ENCODE measurements at regions not wholly inside any gene's neighbourhood (a gene's known extent, or its start where the extent isn't known, plus 50 kb on each side); places are given as distances from the start of the nearest gene placed in this dataset.
"Not testable (repeated sequence)": the region's sequence is repeated elsewhere in the genome, so short reads cannot be mapped to it uniquely, and the experiment has no call there.

- Histone ChIP-seq H4K12ac (ENCODE audit: low read depth, low read length) (no peak overlapping the region), H3K27me3 (ENCODE audit: insufficient read depth, low read length) (no peaks in the 10 kb centered on the region), H3K4me2 (ENCODE audit: low read length) (no peak overlapping the region), H2AK5ac (ENCODE audit: low read length) (no peak overlapping the region), H4K91ac (ENCODE audit: low read depth, low read length) (no peak overlapping the region), H3K18ac (ENCODE audit: low read length) (no peak overlapping the region), H4K8ac (ENCODE audit: low read depth, low read length) (no peak overlapping the region), H2BK120ac (ENCODE audit: insufficient read depth, low read length, poor library complexity) (no peak overlapping the region), H3K14ac (ENCODE audit: low read length) (no peak overlapping the region), H3K4me3 (ENCODE audit: low read depth, low read length) (no peak overlapping the region), H3K9ac (ENCODE audit: low read length) (no peak overlapping the region), H3K79me2 (ENCODE audit: control insufficient read depth, insufficient read depth, low read length, poor library complexity) (no peaks in the 10 kb centered on the region), H3K23ac (ENCODE audit: low read length) (no peak overlapping the region), H3K79me1 (ENCODE audit: low read length) (peaks cover 2% of the 10 kb centered on the region), H2AFZ (ENCODE audit: insufficient read depth, low read length, poor library complexity) (no peak overlapping the region), H3K27ac (ENCODE audit: low read depth, low read length) (no peak overlapping the region), H2BK12ac (ENCODE audit: low read length) (no peak overlapping the region), H3K9me3 (ENCODE audit: insufficient read depth, low read depth, low read length) (no peaks in the 10 kb centered on the region), H3K4me1 (ENCODE audit: control insufficient read depth in 1 of 2, insufficient read depth in 2 of 2, low read length in 2 of 2) (no peaks in the 10 kb centered on the region), H2BK5ac (ENCODE audit: low read depth, low read length, poor library complexity) (no peak overlapping the region), H3K36me3 (ENCODE audit: control insufficient read depth in 1 of 2, insufficient read depth in 2 of 2, low read length in 2 of 2) (no peaks in the 10 kb centered on the region), H3K4ac (ENCODE audit: low read depth, low read length) (no peak overlapping the region)
- no CpG with 5 or more reads among the region's 1 CpG for WGBS (ENCODE audit: extremely low coverage, insufficient coverage, insufficient read length)
- no peak for DNase-seq
Measured at GRCh38 chr6:133809406-133809805, 79.5 kb upstream of the TCF21 start.

DNA sequence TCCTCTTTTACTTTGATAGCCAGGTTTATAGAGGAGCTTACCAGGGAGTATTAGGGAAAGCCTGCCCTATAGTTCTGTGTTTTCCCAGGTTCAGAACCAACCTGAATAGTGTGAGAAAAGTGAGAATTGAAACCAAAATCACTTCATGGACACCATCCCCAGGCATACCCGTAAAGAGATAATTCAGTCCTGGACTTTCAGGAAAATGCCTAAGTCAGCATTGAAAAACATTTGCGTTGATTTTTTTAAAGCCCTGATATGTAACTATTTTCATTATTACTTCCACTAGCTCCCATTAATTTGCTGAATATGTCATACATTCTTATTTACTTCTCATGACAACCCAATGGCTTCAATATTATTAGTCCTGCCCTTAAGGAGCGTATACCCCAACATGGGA lies 77.4 kb upstream of the TCF21 start:
- Histone ChIP-seq H3K4me1 (ENCODE audit: control insufficient read depth in 1 of 2, insufficient read depth in 2 of 2, low read length in 2 of 2) (no peaks in the 10 kb centered on the region), H2BK120ac (ENCODE audit: insufficient read depth, low read length, poor library complexity) (no peak overlapping the region), H3K27ac (ENCODE audit: low read depth, low read length) (no peak overlapping the region), H3K9ac (ENCODE audit: low read length) (no peak overlapping the region), H4K8ac (ENCODE audit: low read depth, low read length) (no peak overlapping the region), H3K14ac (ENCODE audit: low read length) (no peak overlapping the region), H2AK5ac (ENCODE audit: low read length) (no peak overlapping the region), H3K36me3 (ENCODE audit: control insufficient read depth in 1 of 2, insufficient read depth in 2 of 2, low read length in 2 of 2) (no peaks in the 10 kb centered on the region), H3K4me3 (ENCODE audit: low read depth, low read length) (no peak overlapping the region), H3K79me2 (ENCODE audit: control insufficient read depth, insufficient read depth, low read length, poor library complexity) (no peaks in the 10 kb centered on the region), H3K79me1 (ENCODE audit: low read length) (peaks cover 2% of the 10 kb centered on the region), H4K91ac (ENCODE audit: low read depth, low read length) (no peak overlapping the region), H2AFZ (ENCODE audit: insufficient read depth, low read length, poor library complexity) (no peak overlapping the region), H3K23ac (ENCODE audit: low read length) (no peak overlapping the region), H3K4ac (ENCODE audit: low read depth, low read length) (no peak overlapping the region), H3K18ac (ENCODE audit: low read length) (no peak overlapping the region), H2BK5ac (ENCODE audit: low read depth, low read length, poor library complexity) (no peak overlapping the region), H3K27me3 (ENCODE audit: insufficient read depth, low read length) (no peaks in the 10 kb centered on the region), H3K4me2 (ENCODE audit: low read length) (no peak overlapping the region), H2BK12ac (ENCODE audit: low read length) (no peak overlapping the region), H3K9me3 (ENCODE audit: insufficient read depth, low read depth, low read length) (no peaks in the 10 kb centered on the region), H4K12ac (ENCODE audit: low read depth, low read length) (no peak overlapping the region)
- WGBS (ENCODE audit: extremely low coverage, insufficient coverage, insufficient read length): no CpG with 5 or more reads among the region's 3 CpGs
- no peak for DNase-seq

DNA sequence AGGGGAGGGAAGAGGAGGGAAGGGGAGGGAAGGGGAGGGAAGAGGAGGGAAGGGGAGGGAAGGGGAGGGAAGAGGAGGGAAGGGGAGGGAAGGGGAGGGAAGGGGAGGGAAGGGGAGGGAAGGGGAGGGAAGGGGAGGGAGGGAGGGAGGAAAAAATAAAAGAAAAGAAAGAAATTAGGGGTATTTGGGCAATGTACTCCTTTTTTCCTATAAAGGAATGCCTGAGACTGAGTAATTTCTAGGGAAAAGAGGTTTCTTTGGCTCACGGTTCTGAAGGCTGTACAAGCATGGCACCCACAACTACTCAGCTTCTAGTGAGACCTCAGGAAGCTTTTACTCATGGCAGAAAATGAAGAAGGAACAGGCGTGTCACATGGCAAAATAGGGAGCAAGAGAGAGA lies 76.5 kb upstream of the TCF21 start:
- not testable (repeated sequence) for H2AFZ ChIP-seq (ENCODE audit: insufficient read depth, low read length, poor library complexity); H3K79me2 ChIP-seq (ENCODE audit: control insufficient read depth, insufficient read depth, low read length, poor library complexity); H3K4me3 ChIP-seq (ENCODE audit: low read depth, low read length); H3K4ac ChIP-seq (ENCODE audit: low read depth, low read length); H3K79me1 ChIP-seq (ENCODE audit: low read length); H2BK120ac ChIP-seq (ENCODE audit: insufficient read depth, low read length, poor library complexity); H4K91ac ChIP-seq (ENCODE audit: low read depth, low read length); H3K4me2 ChIP-seq (ENCODE audit: low read length); H3K18ac ChIP-seq (ENCODE audit: low read length); H3K9me3 ChIP-seq (ENCODE audit: insufficient read depth, low read depth, low read length); H3K9ac ChIP-seq (ENCODE audit: low read length); H2BK5ac ChIP-seq (ENCODE audit: low read depth, low read length, poor library complexity); H3K36me3 ChIP-seq (ENCODE audit: control insufficient read depth in 1 of 2, insufficient read depth in 2 of 2, low read length in 2 of 2); H3K14ac ChIP-seq (ENCODE audit: low read length); H4K8ac ChIP-seq (ENCODE audit: low read depth, low read length); H3K23ac ChIP-seq (ENCODE audit: low read length); DNase-seq; H2BK12ac ChIP-seq (ENCODE audit: low read length); H2AK5ac ChIP-seq (ENCODE audit: low read length); H3K27ac ChIP-seq (ENCODE audit: low read depth, low read length); H3K27me3 ChIP-seq (ENCODE audit: insufficient read depth, low read length); H3K4me1 ChIP-seq (ENCODE audit: control insufficient read depth in 1 of 2, insufficient read depth in 2 of 2, low read length in 2 of 2); H4K12ac ChIP-seq (ENCODE audit: low read depth, low read length)
- no CpG with 5 or more reads among the region's 2 CpGs for WGBS (ENCODE audit: extremely low coverage, insufficient coverage, insufficient read length)

DNA sequence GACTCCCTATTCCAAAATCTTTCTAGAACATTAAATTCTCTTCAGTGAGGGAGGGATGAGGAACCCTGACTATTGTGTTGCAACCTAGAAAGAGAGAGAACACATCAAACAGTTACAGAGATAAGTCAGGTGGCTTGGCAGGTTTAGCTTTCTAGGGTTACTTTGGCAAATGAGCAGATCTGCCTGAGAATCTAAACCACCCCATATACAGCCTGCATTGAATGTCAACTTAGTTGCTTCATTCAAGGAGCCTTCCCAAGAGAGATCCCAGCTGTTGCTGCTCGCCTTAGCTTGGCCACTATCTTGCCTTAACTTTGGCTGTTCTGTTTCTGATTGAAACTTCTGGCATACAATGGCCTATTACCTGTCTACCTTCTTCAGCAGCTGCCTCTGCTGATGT lies 74.7 kb upstream of the TCF21 start:
- no CpG with 5 or more reads among the region's 1 CpG for WGBS (ENCODE audit: extremely low coverage, insufficient coverage, insufficient read length)

More for the DNA sequence above, 74.7 kb upstream of the TCF21 start:
- H3K27ac ChIP-seq (ENCODE audit: low read depth, low read length): no peak overlapping the region
- no peaks in the 10 kb centered on the region for H3K9me3 ChIP-seq (ENCODE audit: insufficient read depth, low read depth, low read length)
- no peak overlapping the region for H3K4ac ChIP-seq (ENCODE audit: low read depth, low read length)
- no peak overlapping the region for H2BK5ac ChIP-seq (ENCODE audit: low read depth, low read length, poor library complexity)
- no peak overlapping the region for H4K8ac ChIP-seq (ENCODE audit: low read depth, low read length)
- no peaks in the 10 kb centered on the region for H3K79me1 ChIP-seq (ENCODE audit: low read length)
- no peak overlapping the region for H2AK5ac ChIP-seq (ENCODE audit: low read length)
- H3K79me2 ChIP-seq (ENCODE audit: control insufficient read depth, insufficient read depth, low read length, poor library complexity): no peaks in the 10 kb centered on the region
- DNase-seq: no peak
- H3K9ac ChIP-seq (ENCODE audit: low read length): no peak overlapping the region
- H3K36me3 ChIP-seq (ENCODE audit: control insufficient read depth in 1 of 2, insufficient read depth in 2 of 2, low read length in 2 of 2): no peaks in the 10 kb centered on the region
- H3K4me1 ChIP-seq (ENCODE audit: control insufficient read depth in 1 of 2, insufficient read depth in 2 of 2, low read length in 2 of 2): no peaks in the 10 kb centered on the region
- no peak overlapping the region for H3K18ac ChIP-seq (ENCODE audit: low read length)
- H3K14ac ChIP-seq (ENCODE audit: low read length): no peak overlapping the region
- no peak overlapping the region for H2BK120ac ChIP-seq (ENCODE audit: insufficient read depth, low read length, poor library complexity)
- no peak overlapping the region for H4K91ac ChIP-seq (ENCODE audit: low read depth, low read length)
- H3K4me3 ChIP-seq (ENCODE audit: low read depth, low read length): no peak overlapping the region
- H4K12ac ChIP-seq (ENCODE audit: low read depth, low read length): no peak overlapping the region
- no peak overlapping the region for H2AFZ ChIP-seq (ENCODE audit: insufficient read depth, low read length, poor library complexity)
- H2BK12ac ChIP-seq (ENCODE audit: low read length): no peak overlapping the region
- H3K23ac ChIP-seq (ENCODE audit: low read length): no peak overlapping the region
- H3K4me2 ChIP-seq (ENCODE audit: low read length): no peak overlapping the region
- no peaks in the 10 kb centered on the region for H3K27me3 ChIP-seq (ENCODE audit: insufficient read depth, low read length)
